H1 (cell line): ENCODE measurements at regions not wholly inside any gene's neighbourhood (a gene's known extent, or its start where the extent isn't known, plus 50 kb on each side); places are given as distances from the start of the nearest gene placed in this dataset.

Source experiments
- ATF3 ChIP-seq: IDR thresholded peaks from 2 replicates; pipeline ENCODE4 v1.6.1; 2011; ENCODE audit warnings: low read depth, mild to moderate bottlenecking, low read length; ENCODE audit not compliant: insufficient read depth
- GABPA ChIP-seq: IDR thresholded peaks from 2 replicates; pipeline ENCODE4 v1.6.1; 2011; ENCODE audit warnings: mild to moderate bottlenecking, low read length, moderate library complexity, borderline replicate concordance; ENCODE audit not compliant: insufficient read depth
- TCF12 ChIP-seq: IDR thresholded peaks from 2 replicates; pipeline ENCODE4 v1.6.1; 2011; ENCODE audit warnings: low read depth, mild to moderate bottlenecking, low read length
- TF ChIP-seq, protein P1 (sequence below), 3 experiments: IDR thresholded peaks; 1 replicate in 2 of 3; 2 replicates in 1 of 3; pipeline versions ENCODE4 v1.5.1 to v1.6.1; 2011; ENCODE audit warnings: low read length in 3 of 3, mild to moderate bottlenecking in 3 of 3, inconsistent platforms in 2 of 3, low read depth in 1 of 3, moderate library complexity in 1 of 3; ENCODE audit not compliant: insufficient read depth in 1 of 3; ENCODE audit errors: control extremely low read depth in 1 of 3

GRCh38 chr6:94639564-94639963 is 937.8 kb upstream of the MANEA start:
- TF ChIP-seq, protein P1, sequence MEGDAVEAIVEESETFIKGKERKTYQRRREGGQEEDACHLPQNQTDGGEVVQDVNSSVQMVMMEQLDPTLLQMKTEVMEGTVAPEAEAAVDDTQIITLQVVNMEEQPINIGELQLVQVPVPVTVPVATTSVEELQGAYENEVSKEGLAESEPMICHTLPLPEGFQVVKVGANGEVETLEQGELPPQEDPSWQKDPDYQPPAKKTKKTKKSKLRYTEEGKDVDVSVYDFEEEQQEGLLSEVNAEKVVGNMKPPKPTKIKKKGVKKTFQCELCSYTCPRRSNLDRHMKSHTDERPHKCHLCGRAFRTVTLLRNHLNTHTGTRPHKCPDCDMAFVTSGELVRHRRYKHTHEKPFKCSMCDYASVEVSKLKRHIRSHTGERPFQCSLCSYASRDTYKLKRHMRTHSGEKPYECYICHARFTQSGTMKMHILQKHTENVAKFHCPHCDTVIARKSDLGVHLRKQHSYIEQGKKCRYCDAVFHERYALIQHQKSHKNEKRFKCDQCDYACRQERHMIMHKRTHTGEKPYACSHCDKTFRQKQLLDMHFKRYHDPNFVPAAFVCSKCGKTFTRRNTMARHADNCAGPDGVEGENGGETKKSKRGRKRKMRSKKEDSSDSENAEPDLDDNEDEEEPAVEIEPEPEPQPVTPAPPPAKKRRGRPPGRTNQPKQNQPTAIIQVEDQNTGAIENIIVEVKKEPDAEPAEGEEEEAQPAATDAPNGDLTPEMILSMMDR (IDR thresholded peaks at IDR 0.05; ENCODE audit: control extremely low read depth in 1 of 3, insufficient read depth in 1 of 3, low read depth in 1 of 3, low read length in 3 of 3): no peak
- TF ChIP-seq ATF3 (no peak), TCF12 (no peak), GABPA (no peak)
